Islet of Langerhans (tissue), 1 donor: ENCODE measurements at regions not wholly inside any gene's neighbourhood (a gene's known extent, or its start where the extent isn't known, plus 50 kb on each side); places are given as distances from the start of the nearest gene placed in this dataset.
"Not testable (repeated sequence)": the region's sequence is repeated elsewhere in the genome, so short reads cannot be mapped to it uniquely, and the experiment has no call there.

Source experiments
- FAIRE-seq: peaks from one replicate; lab custom pipeline; 2011; peaks lifted over from hg19 to GRCh38; lab: Jason Lieb, UNC

DNA sequence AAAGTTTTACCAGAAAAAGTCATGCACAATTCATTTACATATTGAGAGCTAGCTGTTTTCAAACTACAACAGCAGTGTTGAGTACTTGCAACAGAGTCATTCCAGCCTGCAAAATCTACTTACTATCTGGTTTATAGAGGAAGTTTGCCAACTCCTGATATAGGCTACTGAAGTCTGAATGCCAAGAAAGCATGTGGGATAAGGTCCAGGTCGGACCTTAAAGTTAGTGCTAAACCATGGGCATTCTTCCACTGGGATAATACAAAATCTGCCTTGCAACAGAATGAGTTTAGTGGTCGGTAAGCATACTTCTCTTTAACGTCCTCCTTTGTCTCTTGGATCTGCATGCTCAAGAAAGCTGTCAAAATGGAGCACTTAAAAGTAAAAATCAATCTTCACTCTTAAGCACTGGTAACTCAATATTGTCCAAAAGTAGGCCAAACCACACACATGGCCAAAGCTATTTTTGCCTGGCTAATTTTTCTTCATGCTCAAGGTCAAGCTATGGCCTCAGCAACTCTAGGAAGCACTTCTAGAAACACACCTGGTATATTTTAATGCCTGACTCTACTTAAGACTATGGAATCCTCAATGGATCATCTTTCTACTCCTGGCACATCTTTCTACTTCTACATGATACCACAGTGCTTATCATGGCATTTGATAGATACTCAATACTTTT lies 364.9 kb upstream of the KITLG start:
- FAIRE-seq: no peak

DNA sequence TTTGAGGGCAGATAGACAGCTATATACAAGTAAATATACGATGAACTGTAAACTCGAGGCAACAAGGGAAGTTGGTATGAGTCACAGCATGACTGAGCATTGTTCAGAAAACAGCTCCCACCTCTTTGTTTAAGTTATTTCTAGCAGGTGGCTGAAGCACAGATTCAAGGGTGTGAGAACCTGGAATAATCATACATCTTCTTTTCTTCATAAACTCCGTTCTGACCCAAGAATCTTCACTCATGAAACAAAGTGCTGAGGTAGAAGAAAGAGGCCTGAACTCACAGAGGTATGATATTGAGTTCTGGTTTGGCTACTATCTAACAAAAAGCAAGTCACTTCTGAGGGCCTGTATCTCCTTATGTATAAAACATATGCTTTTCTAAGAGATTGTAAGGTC lies 364.1 kb upstream of the KITLG start:
- no peak for FAIRE-seq

- FAIRE-seq: no peak
Observed at GRCh38 chr12:88940854-88941253, 360.6 kb upstream of the KITLG start.

- no peak for FAIRE-seq
Observed at GRCh38 chr12:88935856-88936255, 355.6 kb upstream of the KITLG start.

DNA sequence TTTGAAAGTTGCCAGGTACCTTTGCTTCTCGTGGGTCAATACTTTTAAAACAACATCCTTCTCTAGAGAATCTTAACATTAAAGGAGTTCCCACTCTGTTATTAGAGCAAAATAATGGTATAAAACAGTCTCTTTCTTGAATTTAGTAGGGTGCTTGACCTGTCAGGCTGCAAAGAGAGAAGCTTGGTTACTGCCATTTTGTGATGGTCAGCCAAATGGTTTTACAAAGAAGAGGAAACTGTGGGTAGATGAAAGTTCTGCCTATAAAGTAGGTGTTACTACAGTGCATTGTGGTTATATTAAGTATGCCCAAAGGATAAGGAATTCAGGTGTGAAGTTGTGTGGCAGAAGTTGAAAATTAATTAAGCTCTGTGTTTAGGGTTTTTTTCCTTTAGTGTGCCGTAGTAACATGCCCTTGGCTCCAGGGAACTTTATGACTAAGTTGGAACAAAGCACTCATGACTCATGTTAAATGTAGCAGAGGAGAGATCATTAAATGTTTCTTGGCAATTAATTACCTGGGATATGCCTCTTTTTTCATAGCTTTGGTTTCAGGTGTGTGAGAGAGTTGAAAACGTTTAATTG lies 354.0 kb upstream of the KITLG start:
- FAIRE-seq: no peak

- no peak for FAIRE-seq
Observed at GRCh38 chr12:88932457-88932856, 352.2 kb upstream of the KITLG start.

GRCh38 chr12:88931598-88931997 lies 351.3 kb upstream of the KITLG start:
- FAIRE-seq: no peak

DNA sequence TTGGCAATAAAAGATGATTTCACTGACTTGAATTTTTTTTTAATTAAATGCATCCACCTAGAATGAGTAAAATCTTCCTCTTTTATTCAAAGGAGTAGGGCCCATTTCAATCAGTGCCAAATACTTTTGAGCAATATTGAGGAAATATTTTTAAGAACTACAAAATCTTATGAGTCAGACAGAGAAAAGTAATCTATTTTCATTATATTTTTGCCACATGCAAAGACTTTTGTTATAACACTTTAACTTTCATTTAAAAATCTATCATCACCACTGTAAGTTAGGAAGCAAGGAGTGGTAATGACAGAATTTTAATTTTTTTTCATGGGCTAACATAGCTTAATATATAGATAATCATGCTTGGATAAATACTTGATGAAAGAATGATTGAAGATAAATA lies 345.2 kb upstream of the KITLG start:
- FAIRE-seq: no peak

GRCh38 chr12:88924162-88924561 lies 343.9 kb upstream of the KITLG start:
- FAIRE-seq: no peak

DNA sequence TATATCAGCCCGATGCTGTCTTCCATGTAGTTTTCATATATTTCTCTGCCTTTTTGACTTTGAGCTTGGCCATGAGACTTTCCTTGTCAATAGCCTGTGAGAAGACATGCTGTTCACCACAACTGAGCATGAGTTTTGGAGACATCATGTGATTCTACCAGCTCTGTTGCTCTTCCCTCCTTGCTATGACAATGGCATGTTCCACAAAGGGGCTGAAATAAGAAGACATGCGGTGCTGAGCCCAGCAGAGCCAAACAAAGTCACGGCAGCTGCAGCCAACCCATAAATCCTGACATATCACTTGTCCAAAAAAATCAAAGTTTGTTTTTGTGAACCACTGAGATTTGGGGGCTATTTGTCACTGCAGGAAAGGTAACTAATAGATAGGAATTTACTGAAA lies 343.4 kb upstream of the KITLG start:
- FAIRE-seq: no peak

DNA sequence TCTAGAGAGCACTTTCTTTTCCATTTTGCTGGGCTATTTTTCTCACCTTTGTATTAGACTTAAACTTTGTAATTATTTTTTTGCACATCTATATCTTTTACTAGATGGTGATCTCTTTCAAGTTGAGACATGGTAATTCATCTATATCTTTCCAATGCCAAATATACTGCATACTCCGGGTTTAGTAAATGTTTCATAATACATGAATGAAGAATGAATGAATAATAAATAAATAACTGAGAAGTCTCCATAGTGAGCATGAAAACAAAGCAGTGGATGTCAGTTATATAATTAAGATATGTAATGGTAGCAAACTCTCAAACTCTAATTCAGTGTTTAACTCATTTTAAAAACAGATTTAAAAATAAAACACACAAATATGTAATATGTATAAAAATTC lies 342.5 kb upstream of the KITLG start:
- no peak for FAIRE-seq

- FAIRE-seq: no peak
Observed at GRCh38 chr12:88921890-88922532, 341.7 kb upstream of the KITLG start.

DNA sequence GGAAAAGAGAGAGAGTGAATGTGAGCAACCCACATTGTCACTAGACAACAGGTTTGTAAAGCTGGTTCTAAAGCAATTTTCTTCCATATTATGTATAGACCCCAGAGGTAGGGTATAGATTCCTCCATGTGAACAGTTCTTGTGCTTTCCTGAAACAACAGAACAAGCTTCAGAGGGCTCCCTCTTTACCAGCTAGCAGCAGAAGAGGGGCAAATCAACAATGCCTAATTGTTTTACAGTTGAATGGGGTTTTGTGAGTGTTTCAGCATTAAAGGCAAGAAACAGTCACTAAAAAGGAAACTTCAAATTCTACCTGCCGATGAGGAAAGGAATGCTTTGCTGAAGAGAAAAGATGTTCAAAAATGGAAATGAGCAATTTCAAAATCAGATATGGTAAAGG lies 341.2 kb upstream of the KITLG start:
- no peak for FAIRE-seq

DNA sequence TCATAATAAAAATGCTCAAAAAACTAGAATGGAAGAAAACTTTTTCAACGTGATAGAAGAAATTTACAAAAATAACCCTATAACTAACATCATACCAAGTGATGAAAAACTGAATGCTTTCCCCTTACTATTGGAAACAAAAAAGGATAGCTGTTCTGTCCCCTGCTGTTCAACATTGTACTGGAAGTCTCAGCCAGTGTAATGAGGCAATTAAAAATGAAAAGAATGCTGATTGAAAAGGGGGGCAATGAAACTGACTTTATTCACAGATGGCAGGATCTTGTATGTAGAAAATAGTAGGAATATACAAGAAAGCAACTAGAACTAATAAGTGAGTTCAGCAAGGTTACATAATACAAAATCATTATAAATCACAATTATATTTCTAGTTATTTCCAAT lies 337.9 kb upstream of the KITLG start:
- no peak for FAIRE-seq

GRCh38 chr12:88914967-88915366 lies 334.7 kb upstream of the KITLG start:
- no peak for FAIRE-seq

- no peak for FAIRE-seq
Observed at GRCh38 chr12:88909510-88909909, 329.2 kb upstream of the KITLG start.

DNA sequence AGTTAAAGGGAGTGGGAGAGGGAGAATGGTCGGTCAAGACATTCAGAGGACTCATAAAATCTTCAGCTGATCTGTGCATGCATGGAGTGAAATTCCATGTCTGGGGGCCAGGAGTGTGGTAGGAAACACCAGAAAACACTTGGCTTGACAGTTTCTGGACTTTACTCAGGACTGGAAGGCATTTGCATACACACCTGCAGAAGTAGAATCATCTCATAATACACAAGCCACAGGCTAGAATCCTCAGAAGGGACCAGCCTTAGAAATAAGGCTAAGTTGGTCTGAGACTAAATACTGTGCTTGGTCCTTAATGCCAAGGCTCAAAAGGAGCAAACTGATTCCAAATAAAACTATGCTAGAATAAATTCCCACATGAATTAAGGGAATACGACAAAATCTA lies 328.1 kb upstream of the KITLG start:
- FAIRE-seq: no peak

- FAIRE-seq: no peak
Observed at GRCh38 chr12:88904705-88905104, 324.4 kb upstream of the KITLG start.

GRCh38 chr12:88903333-88903732 lies 323.1 kb upstream of the KITLG start:
- FAIRE-seq: no peak

- no peak for FAIRE-seq
Observed at GRCh38 chr12:88897723-88898122, 317.5 kb upstream of the KITLG start.

DNA sequence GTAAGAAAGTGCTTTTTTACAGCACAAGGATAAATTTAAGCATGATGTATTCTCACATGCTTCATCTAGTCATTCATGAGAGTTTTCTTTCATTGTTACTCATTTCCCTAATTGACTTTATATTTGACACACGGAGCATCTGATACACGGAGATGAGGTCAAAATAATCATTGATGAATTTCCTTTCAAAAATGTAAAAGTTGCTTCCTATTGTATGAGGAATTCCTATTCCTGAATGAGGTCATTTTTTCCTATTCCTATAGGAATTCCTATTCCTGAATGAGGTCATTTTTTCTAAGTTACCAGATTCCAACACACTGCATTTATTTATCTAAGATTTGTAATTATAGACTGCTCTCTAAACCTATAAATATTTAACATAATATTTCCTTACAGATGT lies 316.7 kb upstream of the KITLG start:
- no peak for FAIRE-seq

- FAIRE-seq: peak; percentile 41
Observed at GRCh38 chr12:88895634-88896033, 315.4 kb upstream of the KITLG start.

- FAIRE-seq: no peak
Observed at GRCh38 chr12:88893801-88894200, 313.5 kb upstream of the KITLG start.

DNA sequence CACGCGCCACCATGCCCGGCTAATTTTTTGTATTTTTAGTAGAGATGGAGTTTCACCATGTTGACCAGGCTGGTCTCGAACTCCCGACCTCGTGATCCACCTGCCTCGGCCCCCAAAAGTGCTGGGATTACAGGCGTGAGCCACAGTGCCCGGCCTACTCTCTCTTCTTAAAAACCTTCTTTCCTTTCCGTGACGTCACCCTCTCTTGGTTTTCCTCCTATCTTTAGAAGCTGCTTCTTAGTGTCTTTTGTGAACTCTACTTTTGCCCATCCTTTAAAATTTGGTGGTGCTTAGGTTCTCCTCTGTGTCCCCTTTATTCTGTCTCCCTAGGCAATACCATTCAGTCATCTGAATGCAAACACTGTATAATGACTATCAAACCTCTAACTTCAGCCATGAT lies 311.2 kb upstream of the KITLG start:
- not testable (repeated sequence) for FAIRE-seq
